Panc1 (cell line): ENCODE measurements at regions not wholly inside any gene's neighbourhood (a gene's known extent, or its start where the extent isn't known, plus 50 kb on each side); places are given as distances from the start of the nearest gene placed in this dataset.

ENCODE experiments used
- ATAC-seq: fragments of 200-7000 bp; cut with Tn5 transposase; 2 replicates; pipeline ENCODE4 v1.9.1; 2020; ENCODE audit warnings: mild to moderate bottlenecking, moderate library complexity
- BruUV-seq: library from RNA; stranded (reverse); fragments of 400-500 nt; replicated peaks from 2 replicates; lab custom pipeline; 2021; lab: Mats Ljungman, UMichigan
- CTCF ChIA-PET: fragments of 300-600 bp; sonication (Branson Sonifier 250); formaldehyde crosslinking; loops from one replicate; lab custom pipeline; 2022; ENCODE audit warnings: antibody characterized with exemption; lab: Charles Lee
- POLR2A ChIA-PET: fragments of 300-600 bp; sonication (Branson Sonifier 250); formaldehyde crosslinking; loops from one replicate; lab custom pipeline; 2022; ENCODE audit warnings: antibody characterized with exemption; lab: Charles Lee
- DNase-seq: peaks from one replicate; pipeline ENCODE4 v3.0.0-alpha.2; 2010; ENCODE audit warnings: low read depth, low spot score
- H3K27ac ChIP-seq: 2 replicates; pipeline ENCODE4 v1.5.1; 2011; ENCODE audit warnings: mild to moderate bottlenecking, low read length, inconsistent platforms
- H3K27me3 ChIP-seq: fragments of 200-500 bp; sonication (Bioruptor generic); 2 replicates; pipeline ENCODE4 v1.6.0; 2014; ENCODE audit warnings: low read length, inconsistent platforms; ENCODE audit not compliant: control insufficient read depth, insufficient read depth
- H3K36me3 ChIP-seq: fragments of 200-500 bp; sonication (Bioruptor generic); 2 replicates; pipeline ENCODE4 v1.5.1; 2014; ENCODE audit warnings: inconsistent platforms, mild to moderate bottlenecking, low read length, moderate library complexity; ENCODE audit not compliant: control insufficient read depth, insufficient read depth
- H3K4me1 ChIP-seq: 2 replicates; pipeline ENCODE4 v1.5.1; 2011; ENCODE audit warnings: inconsistent platforms, mild to moderate bottlenecking, low read length, moderate library complexity; ENCODE audit not compliant: control insufficient read depth, insufficient read depth
- H3K4me3 ChIP-seq, 2 experiments: 2 replicates each; pipeline ENCODE4 v1.5.1; 2011 to 2012; ENCODE audit warnings: low read depth in 2 of 2, low read length in 2 of 2, mild to moderate bottlenecking in 2 of 2, inconsistent platforms in 1 of 2, moderate library complexity in 1 of 2
- H3K9me3 ChIP-seq: fragments of 200-500 bp; sonication (Bioruptor generic); 2 replicates; pipeline ENCODE4 v1.5.1; 2014; ENCODE audit warnings: low read depth, mild to moderate bottlenecking, inconsistent platforms, low read length, moderate library complexity; ENCODE audit not compliant: control insufficient read depth, insufficient read depth
- POLR2AphosphoS5 ChIP-seq: IDR thresholded peaks from 2 replicates; pipeline ENCODE4 v1.6.1; 2012; ENCODE audit warnings: mild to moderate bottlenecking, low read depth, low read length, moderate library complexity
- SIN3A ChIP-seq: IDR thresholded peaks from 2 replicates; pipeline ENCODE4 v1.6.1; 2012; ENCODE audit warnings: low read depth, mild to moderate bottlenecking, low read length, moderate library complexity, borderline replicate concordance; ENCODE audit not compliant: insufficient read depth
- TCF7L2 ChIP-seq: IDR thresholded peaks from 2 replicates; pipeline ENCODE4 v1.6.1; 2011; ENCODE audit warnings: mild to moderate bottlenecking, low read depth, low read length, inconsistent platforms
- in situ Hi-C: cut with HindIII; loops from 2 replicates; pipeline ENCODE4 v1.10.0; 2016; ENCODE audit warnings: low sequenced_read_pairs, low pct_unique_long_range_greater_than_20kb
- intact Hi-C: fragments of 100-400 bp; cut with micrococcal nuclease; formaldehyde crosslinking; loops from one replicate; pipeline ENCODE4 v1.10.0; 2022; ENCODE audit not compliant: unreplicated experiment
- TF ChIP-seq, protein P1 (sequence below), 2 experiments: IDR thresholded peaks; 2 replicates each; pipeline ENCODE4 v1.6.1; 2011 to 2012; ENCODE audit warnings: low read depth in 2 of 2, control low read depth in 1 of 2, low read length in 1 of 2, mild to moderate bottlenecking in 1 of 2, moderate library complexity in 1 of 2; ENCODE audit not compliant: insufficient read depth in 1 of 2
- TF ChIP-seq, protein P2 (sequence below): fragments of 450-650 bp; IDR thresholded peaks from 2 replicates; pipeline ENCODE4 v1.5.1; 2017; ENCODE audit warnings: mild to moderate bottlenecking

DNA sequence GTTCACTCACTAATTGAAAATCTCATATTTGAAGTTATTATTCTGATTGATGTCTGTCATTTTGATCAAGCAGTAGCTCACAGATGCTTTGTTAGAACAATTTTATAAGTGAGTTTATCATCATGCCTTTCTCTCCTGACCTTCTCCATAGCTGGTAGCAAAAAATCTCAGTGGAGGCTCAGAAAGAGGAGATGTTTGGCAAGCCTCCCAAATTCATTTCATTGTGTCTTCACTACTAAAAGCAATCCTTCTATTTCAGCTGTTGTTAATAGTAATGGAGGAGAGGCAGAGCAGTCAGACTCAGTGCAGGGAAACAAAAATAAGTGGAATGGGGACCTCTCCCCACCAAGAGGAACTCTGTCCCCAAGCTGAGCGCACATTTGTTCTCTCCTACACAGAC lies 2127.8 kb upstream of the CELF4 start:
- POLR2A ChIA-PET: no interaction called here
- BruUV-seq: no TSS peak
- intact Hi-C loops (no loop called here), in situ Hi-C loops (no loop called here)
- Histone ChIP-seq H3K4me1 (no peaks in the 10 kb centered on the region), H3K27ac (no peak overlapping the region), H3K4me3 (no peak overlapping the region), H3K36me3 (no peaks in the 10 kb centered on the region), H3K27me3 (no peaks in the 10 kb centered on the region), H3K9me3 (no peaks in the 10 kb centered on the region)
- DNase-seq: no peak
- no peak for ATAC-seq
- TF ChIP-seq TCF7L2 (no peak), POLR2AphosphoS5 (no peak), SIN3A (no peak)
- TF ChIP-seq, protein P1, sequence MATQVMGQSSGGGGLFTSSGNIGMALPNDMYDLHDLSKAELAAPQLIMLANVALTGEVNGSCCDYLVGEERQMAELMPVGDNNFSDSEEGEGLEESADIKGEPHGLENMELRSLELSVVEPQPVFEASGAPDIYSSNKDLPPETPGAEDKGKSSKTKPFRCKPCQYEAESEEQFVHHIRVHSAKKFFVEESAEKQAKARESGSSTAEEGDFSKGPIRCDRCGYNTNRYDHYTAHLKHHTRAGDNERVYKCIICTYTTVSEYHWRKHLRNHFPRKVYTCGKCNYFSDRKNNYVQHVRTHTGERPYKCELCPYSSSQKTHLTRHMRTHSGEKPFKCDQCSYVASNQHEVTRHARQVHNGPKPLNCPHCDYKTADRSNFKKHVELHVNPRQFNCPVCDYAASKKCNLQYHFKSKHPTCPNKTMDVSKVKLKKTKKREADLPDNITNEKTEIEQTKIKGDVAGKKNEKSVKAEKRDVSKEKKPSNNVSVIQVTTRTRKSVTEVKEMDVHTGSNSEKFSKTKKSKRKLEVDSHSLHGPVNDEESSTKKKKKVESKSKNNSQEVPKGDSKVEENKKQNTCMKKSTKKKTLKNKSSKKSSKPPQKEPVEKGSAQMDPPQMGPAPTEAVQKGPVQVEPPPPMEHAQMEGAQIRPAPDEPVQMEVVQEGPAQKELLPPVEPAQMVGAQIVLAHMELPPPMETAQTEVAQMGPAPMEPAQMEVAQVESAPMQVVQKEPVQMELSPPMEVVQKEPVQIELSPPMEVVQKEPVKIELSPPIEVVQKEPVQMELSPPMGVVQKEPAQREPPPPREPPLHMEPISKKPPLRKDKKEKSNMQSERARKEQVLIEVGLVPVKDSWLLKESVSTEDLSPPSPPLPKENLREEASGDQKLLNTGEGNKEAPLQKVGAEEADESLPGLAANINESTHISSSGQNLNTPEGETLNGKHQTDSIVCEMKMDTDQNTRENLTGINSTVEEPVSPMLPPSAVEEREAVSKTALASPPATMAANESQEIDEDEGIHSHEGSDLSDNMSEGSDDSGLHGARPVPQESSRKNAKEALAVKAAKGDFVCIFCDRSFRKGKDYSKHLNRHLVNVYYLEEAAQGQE (IDR thresholded peaks at IDR 0.05; ENCODE audit: insufficient read depth in 1 of 2, low read depth in 2 of 2, low read length in 1 of 2): no peak
- TF ChIP-seq, protein P2, sequence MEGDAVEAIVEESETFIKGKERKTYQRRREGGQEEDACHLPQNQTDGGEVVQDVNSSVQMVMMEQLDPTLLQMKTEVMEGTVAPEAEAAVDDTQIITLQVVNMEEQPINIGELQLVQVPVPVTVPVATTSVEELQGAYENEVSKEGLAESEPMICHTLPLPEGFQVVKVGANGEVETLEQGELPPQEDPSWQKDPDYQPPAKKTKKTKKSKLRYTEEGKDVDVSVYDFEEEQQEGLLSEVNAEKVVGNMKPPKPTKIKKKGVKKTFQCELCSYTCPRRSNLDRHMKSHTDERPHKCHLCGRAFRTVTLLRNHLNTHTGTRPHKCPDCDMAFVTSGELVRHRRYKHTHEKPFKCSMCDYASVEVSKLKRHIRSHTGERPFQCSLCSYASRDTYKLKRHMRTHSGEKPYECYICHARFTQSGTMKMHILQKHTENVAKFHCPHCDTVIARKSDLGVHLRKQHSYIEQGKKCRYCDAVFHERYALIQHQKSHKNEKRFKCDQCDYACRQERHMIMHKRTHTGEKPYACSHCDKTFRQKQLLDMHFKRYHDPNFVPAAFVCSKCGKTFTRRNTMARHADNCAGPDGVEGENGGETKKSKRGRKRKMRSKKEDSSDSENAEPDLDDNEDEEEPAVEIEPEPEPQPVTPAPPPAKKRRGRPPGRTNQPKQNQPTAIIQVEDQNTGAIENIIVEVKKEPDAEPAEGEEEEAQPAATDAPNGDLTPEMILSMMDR: no peak
- CTCF ChIA-PET: no interaction called here

DNA sequence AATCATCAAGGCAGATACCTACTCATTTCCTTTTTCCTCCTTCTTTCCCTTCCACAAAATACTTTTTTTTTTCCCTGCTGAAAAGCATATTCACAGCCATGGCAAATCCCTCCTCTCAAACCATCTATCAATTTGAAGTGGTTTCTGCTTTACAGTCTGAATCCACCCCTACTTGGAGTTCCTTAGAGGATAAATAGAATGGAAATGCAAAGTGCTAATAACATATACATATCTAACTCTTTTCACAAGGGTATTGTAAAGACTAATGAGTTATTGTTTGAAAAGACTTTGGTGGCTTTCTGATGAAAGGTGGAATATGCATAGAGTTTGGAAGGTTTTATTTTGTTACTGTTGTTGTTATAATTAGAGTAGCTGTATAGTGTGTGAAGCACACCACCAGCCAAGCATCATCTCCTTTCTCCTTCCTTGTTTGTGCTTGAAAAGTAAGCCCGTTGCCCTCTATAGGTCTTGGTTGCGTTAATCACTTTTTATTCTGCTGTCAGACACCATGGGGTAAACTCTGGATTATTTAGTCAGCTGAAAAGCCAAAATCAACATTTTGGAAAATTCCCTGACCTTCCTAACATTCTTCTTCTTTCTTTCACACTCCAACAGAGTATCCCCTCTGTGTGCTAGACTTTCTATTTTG lies 2126.9 kb upstream of the CELF4 start:
- Histone ChIP-seq H3K27ac (no peak overlapping the region), H3K36me3 (no peaks in the 10 kb centered on the region), H3K27me3 (no peaks in the 10 kb centered on the region), H3K9me3 (no peaks in the 10 kb centered on the region), H3K4me3 (no peak overlapping the region), H3K4me1 (no peaks in the 10 kb centered on the region)
- TF ChIP-seq TCF7L2: no peak
- TF ChIP-seq, protein P2: no peak
- TF ChIP-seq POLR2AphosphoS5: no peak
- no peak for TF ChIP-seq SIN3A
- TF ChIP-seq, protein P1 (IDR thresholded peaks at IDR 0.05; ENCODE audit: insufficient read depth in 1 of 2, low read depth in 2 of 2, low read length in 1 of 2): no peak
- intact Hi-C loops (no loop called here), in situ Hi-C loops (no loop called here)
- ChIA-PET POLR2A (no interaction called here), CTCF (no interaction called here)
- DNase-seq (no peak), ATAC-seq (no peak)
- no TSS peak for BruUV-seq
